GM21367 (cell line): ENCODE measurements at regions not wholly inside any gene's neighbourhood (a gene's known extent, or its start where the extent isn't known, plus 50 kb on each side); places are given as distances from the start of the nearest gene placed in this dataset.

Experiments used
- ATAC-seq: cut with Tn5 transposase; IDR thresholded peaks from one replicate; pipeline ENCODE4 v1.9.1; 2021; ENCODE audit not compliant: unreplicated experiment

DNA sequence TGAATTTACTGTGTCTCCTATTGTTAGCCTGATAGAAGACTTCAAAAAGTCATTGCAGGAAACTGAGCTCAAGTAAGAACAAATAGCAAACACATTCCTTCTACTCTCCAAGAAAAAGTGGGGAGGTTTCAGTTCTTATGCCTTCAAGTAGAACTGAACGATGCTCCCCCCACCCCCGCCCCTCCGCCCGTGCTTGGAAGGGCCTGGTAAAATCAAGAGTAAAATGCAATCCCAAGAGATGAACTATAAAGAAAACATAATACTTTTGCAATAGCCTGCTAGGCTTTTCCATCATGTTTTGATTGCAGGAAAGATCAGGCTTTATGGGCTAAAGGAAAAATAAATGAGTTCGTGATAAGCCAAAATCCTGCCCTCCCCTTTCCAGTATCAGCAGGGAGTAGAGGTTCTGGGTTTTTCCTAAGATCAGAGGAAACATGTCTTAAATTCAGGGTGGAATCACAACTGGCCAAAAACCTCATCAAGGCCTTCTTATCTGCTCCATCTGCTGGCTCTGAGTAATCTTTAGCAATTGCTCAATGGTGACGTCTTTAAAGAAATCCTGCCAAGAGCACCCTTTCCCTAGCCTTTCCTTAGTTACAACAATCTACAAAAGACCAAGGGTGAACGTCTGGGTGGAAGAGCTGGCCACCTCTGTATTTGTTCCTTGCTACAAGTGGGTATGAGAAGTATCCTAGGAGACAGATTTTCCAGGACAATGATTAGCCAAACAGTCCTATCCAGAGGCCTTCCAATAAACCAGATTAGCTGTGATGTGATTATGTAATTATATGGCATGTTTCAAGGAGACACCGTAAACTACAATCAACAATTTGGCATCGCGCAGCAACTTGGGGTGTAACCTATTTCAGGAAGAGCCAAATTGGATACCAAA is 66.3 kb upstream of the FAM9C start:
- ATAC-seq: no peak

DNA sequence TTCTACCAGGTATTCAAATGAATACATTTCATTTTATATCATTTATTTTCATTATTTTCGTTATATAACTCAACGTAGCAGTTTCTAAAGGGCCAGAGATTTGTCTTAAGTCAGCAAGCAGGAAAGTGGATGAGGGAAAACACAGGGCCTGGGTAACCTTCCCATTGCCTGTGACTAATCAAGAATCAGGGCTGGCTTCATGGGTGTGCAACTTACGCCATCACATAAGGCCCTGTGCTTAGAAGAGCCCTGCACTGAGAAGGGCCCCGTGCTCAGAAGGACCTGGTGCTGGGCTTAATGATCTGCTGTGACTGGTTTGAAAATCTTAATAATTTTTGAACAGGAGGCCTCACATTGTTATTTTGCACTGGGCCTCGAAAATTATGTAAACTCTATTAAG is 65.4 kb upstream of the FAM9C start:
- ATAC-seq: no peak

DNA sequence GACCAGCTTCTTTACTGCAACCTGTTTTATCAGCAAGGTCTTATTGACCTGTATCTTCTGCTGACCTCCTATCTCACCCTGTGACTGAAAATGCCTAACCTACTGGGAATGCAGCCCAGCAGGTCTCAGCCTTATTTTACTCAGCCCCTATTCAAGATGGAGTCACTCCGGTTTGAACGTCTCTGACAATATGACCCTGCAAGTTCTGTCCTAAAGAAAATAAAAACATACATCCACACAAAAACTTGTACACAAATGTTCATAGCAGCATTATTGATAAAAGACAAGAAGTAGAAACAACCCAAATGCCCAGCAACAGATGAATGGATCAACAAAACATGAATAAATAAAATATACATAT is 59.5 kb upstream of the FAM9C start:
- ATAC-seq: no peak

DNA sequence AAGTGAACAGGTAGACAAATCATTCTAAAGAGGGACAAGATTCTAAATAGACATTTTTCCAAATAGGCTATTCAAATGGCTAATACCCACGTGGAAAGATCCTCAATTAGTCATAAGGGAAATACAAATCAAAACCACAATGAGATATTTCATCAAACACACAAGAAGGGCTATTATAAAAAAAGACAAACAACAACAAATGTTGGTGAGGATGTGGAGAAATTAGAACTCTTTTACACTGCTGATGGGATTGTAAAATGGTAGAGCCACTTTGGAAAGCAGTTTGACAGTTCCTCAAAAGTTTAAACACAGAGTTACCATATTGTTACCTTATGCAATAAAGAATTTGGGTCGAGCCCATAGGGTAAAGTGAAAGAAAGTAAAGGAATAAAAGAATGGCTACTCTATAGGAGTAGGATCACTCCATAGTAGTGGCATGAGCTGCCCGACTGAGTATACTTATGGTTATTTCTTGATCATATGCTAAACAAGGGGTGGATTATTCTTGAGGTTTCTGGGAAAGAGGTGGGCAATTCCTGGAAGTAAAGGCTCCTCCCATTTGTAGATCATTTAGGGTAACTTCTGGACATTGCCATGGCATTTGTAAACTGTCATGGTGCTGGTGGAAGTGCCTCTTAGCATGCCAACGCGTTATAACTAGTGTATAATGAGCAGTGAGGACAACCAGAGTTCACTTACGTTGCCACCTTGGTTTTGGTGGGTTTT is 58.9 kb upstream of the FAM9C start:
- ATAC-seq: no peak

DNA sequence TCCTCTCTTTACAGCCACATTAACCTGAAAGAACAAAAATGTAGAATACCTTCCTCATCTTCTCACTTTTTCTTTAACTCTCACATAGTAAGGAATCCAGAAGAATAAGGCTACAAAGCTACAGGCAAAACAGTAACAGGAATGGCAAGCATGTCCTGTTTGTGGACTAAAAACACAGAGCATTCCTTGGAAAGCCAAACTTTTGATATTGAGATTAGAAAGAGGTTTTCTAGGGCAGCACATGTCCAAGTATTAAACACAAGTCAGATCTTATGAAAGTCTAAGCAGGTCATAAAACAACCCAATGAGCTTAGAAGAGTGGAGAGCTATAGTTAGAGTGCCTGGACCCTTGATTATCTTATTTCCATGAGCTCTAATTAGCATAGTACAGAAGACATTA is 58.2 kb upstream of the FAM9C start:
- ATAC-seq: no peak

DNA sequence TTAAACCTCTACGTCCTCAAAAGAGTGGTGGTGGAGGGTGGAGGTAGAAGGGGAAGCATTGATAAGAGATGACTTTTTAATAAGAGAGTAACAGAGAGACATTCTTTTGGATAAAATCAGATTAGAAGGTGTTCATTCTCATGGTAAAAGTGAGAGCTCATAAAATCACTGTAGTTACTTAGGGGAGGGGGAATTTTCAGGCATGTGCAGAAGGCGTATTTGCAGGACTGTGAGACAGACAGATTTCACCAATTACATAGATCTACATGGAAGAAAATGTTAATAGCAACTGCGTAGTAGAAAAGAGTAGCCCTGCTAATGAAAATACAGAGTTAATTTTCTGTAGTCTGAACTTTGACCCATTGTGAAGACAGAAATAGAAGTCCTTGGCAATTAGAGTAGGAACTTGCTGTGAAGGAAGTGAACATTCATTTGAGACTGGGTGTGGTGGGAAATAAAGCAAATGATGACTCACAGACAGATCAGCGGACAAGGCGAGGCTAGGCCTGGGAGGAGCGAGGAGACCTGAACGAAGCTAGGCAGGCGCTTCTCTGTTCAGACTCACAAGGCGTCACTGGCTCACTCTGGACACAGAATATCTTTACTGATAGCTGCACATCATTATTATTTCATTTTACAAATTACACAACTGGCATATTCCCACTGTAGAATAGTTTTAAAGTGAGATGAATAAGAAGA is 57.2 kb upstream of the FAM9C start:
- no peak for ATAC-seq

DNA sequence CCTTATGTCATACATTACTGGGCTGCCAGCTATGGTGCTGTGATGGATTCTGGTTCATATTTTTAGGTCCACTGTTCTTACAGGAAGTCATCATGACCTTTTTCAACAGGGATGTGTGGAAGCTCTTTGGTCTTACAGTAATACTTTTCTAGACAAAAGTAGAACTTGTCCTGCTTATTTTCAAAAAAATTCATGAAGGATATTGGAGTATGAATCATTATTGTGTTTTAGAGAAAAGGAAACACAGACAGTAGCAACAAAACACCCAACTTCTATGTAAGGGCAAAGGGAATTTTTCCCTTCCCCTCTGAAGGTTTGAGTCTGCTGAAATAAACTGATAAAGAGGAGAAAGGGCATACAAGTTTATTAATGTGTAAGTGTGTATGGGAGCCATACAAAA is 54.7 kb upstream of the FAM9C start:
- ATAC-seq: no peak

DNA sequence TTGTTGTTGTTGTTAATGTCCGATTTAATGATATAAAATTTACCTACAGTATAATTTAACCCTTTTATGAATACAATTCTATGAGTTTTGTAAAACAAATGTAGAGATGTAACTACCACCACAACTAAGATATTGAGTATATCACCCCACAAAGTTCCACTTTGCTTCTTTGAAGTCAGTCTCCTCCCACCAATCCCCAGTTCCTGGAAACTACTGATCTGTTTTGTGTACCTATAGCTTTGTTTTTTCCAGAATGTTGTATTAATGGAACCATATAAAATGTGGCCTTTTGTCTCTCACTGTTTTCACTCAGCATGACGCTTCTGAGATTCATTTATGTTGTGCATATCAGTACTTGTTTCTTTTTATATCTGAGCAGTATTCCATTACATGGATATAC is 52.3 kb upstream of the FAM9C start:
- no peak for ATAC-seq

DNA sequence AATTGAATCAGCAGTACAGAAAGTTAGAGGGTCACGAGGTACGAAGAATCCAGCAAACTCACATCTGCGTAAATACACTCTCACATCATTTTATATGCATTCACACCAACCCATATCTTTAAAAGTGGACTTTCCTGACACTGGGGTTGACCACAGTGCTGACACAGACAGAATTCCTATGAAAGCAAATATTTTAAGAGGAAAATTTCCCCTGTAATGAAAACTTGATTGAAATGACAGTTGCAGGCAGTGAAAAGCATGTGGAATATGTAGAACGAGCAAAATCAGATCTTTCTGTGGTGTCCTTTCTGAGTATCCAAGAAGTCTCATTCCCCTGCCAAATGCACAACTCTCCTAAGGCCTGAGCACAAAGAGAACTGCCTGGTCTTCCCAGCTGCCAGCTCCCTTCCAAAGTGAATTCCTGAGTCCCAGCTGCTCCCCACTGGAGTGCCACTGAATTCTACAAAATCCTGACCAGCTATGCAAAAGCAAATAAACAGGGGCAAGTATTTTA is 50.5 kb upstream of the FAM9C start:
- ATAC-seq: no peak

DNA sequence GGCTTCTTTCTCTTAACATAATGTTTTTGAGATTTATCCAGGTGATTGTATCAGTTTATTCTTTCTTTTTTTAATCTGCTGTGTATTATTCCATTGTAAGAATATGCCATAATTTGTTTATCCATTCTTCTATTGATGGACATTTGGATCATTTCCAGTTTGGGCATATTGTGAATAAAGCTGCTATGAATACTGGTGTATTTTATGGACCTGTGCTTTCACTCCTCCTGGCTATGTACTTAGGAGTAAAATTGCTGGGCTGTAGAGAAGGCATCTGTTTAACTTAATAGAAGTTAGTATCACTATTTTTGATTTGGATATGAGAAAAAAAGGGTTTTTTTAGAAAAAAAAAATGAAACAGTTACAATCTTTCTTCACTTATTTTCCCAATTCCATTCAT is 50.0 kb upstream of the FAM9C start:
- ATAC-seq: no peak
